Endothelial cell (in vitro differentiated cells): ENCODE measurements at regions not wholly inside any gene's neighbourhood (a gene's known extent, or its start where the extent isn't known, plus 50 kb on each side); places are given as distances from the start of the nearest gene placed in this dataset.

Experiments used
- DNase-seq: peaks from one replicate; pipeline ENCODE4 v3.0.0; 2021; ENCODE audit warnings: low spot score
- H3K27ac Mint-ChIP-seq: one replicate; pipeline ENCODE4 v1.8.0; 2021; ENCODE audit warnings: mixed read lengths, inconsistent platforms; ENCODE audit not compliant: unreplicated experiment
- H3K27me3 Mint-ChIP-seq: one replicate; pipeline ENCODE4 v1.8.0; 2021; ENCODE audit warnings: mild to moderate bottlenecking, moderate library complexity, mixed read lengths, inconsistent platforms; ENCODE audit not compliant: unreplicated experiment
- H3K36me3 Mint-ChIP-seq: one replicate; pipeline ENCODE4 v1.8.0; 2021; ENCODE audit warnings: mild to moderate bottlenecking, low read depth, mixed read lengths, inconsistent platforms; ENCODE audit not compliant: unreplicated experiment
- H3K4me1 Mint-ChIP-seq: one replicate; pipeline ENCODE4 v1.8.0; 2021; ENCODE audit warnings: mild to moderate bottlenecking, mixed read lengths, inconsistent platforms; ENCODE audit not compliant: unreplicated experiment
- H3K4me3 Mint-ChIP-seq: one replicate; pipeline ENCODE4 v1.8.0; 2021; ENCODE audit warnings: mild to moderate bottlenecking, mixed read lengths, inconsistent platforms; ENCODE audit not compliant: unreplicated experiment
- H3K9me3 Mint-ChIP-seq: one replicate; pipeline ENCODE4 v1.8.0; 2021; ENCODE audit warnings: mixed read lengths, inconsistent platforms; ENCODE audit not compliant: unreplicated experiment
- TF ChIP-seq, protein P1 (sequence below): fragments of 200-600 bp; sonication (generic); IDR thresholded peaks from one replicate; pipeline ENCODE4 v1.5.0; 2021; ENCODE audit warnings: antibody characterized with exemption; ENCODE audit not compliant: unreplicated experiment

DNA sequence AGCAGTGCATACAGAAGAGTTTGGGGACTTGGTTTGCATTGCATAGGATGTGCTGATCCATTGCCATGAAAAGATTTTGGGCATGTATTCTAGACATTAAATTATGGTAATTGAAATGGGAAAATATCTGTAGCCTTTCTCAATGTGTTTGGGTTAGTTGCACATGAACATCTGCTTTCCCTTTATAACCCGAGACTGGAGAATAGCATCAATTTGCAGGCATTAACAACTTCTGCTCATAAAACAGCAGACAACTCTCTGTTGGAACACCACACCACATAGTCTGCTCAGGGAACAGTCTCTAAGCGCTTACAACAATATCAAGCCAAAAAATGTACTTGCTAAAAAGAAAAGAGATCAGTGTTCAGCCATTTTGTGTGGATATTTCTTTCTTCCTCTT, 1391.1 kb upstream of the LRRTM3 start:
- H3K27me3 Mint-ChIP-seq, result no peaks in the 10 kb centered on the region
- H3K4me3 Mint-ChIP-seq, result no peak overlapping the region
- H3K9me3 Mint-ChIP-seq, result no peaks in the 10 kb centered on the region
- H3K4me1 Mint-ChIP-seq, result no peaks in the 10 kb centered on the region
- no peak overlapping the region for H3K27ac Mint-ChIP-seq
- TF ChIP-seq, protein P1, sequence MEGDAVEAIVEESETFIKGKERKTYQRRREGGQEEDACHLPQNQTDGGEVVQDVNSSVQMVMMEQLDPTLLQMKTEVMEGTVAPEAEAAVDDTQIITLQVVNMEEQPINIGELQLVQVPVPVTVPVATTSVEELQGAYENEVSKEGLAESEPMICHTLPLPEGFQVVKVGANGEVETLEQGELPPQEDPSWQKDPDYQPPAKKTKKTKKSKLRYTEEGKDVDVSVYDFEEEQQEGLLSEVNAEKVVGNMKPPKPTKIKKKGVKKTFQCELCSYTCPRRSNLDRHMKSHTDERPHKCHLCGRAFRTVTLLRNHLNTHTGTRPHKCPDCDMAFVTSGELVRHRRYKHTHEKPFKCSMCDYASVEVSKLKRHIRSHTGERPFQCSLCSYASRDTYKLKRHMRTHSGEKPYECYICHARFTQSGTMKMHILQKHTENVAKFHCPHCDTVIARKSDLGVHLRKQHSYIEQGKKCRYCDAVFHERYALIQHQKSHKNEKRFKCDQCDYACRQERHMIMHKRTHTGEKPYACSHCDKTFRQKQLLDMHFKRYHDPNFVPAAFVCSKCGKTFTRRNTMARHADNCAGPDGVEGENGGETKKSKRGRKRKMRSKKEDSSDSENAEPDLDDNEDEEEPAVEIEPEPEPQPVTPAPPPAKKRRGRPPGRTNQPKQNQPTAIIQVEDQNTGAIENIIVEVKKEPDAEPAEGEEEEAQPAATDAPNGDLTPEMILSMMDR, result no peak
- no peaks in the 10 kb centered on the region for H3K36me3 Mint-ChIP-seq
- no peak for DNase-seq

DNA sequence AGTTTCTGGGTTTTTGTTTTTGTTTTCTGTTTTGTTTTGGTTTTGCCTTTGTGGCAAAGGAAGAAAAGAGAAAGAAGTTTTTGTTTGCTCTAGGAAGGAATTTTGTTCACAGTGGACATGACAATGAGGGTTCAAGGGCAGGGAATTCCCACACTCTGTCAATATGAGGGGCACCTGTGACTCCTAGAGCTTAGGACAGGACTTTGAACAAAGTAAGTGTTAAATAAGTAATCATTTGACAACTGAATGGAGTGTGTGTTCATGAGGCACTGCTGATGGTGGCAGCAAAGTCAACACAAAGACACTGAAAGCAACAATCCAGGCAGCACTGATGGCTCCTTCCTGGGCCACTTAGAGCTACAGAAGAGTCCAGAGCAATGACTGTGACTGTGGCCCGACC, 1381.1 kb upstream of the LRRTM3 start:
- H3K4me3 Mint-ChIP-seq, result no peak overlapping the region
- H3K9me3 Mint-ChIP-seq, result no peaks in the 10 kb centered on the region

DNA sequence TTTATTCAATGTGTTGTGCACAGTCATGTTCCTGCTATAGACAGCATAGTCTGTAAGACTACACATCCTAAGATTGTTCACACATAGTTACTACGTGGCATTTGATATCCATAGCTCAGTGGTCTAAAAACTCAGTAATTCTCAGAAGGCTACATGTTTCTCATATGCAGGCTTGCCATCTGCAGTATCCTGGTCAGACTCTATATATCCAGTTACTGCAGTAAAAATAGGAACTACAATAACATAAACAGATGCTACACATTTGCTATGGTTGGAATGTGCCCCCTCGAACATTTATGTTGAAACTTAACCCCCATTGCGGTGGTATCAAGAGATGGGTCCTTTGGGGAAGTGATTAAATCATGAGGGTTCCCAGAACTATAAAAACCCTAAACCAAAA, 1377.8 kb upstream of the LRRTM3 start:
- no peaks in the 10 kb centered on the region for H3K36me3 Mint-ChIP-seq
- peaks cover 1% of the 10 kb centered on the region for H3K27me3 Mint-ChIP-seq
- no peak overlapping the region for H3K4me3 Mint-ChIP-seq
- no peaks in the 10 kb centered on the region for H3K9me3 Mint-ChIP-seq
- DNase-seq, result no peak
- H3K4me1 Mint-ChIP-seq, result no peaks in the 10 kb centered on the region
- no peak overlapping the region for H3K27ac Mint-ChIP-seq
- TF ChIP-seq, protein P1, result no peak

More for the DNA sequence above, 1381.1 kb upstream of the LRRTM3 start:
- TF ChIP-seq, protein P1, result no peak
- Mint-ChIP-seq H3K36me3 (no peaks in the 10 kb centered on the region), H3K27ac (no peak overlapping the region), H3K27me3 (peaks cover 1% of the 10 kb centered on the region), H3K4me1 (no peaks in the 10 kb centered on the region)
- no peak for DNase-seq

DNA sequence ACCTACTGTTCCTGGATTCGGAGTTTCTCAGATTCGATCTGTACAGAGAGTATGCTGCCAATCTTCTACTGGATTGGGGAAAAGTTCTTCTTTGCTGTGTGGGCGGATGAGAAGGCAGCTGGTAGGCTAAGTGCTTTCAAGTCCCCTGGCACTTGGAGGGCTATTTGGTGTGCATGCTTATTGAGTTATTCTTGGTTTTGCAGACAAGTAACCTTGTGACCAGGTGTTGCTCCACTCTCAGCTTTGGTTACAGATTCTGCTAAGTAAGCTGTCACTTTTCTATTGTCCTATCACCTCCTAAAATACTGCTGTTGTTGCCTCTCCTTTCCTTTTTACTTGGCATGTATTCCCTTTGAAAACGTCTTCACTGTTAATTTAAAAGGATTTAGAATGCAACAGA, 1375.1 kb upstream of the LRRTM3 start:
- Mint-ChIP-seq H3K36me3 (no peaks in the 10 kb centered on the region), H3K27me3 (peaks cover 1% of the 10 kb centered on the region), H3K4me1 (no peaks in the 10 kb centered on the region), H3K4me3 (no peak overlapping the region), H3K27ac (no peak overlapping the region), H3K9me3 (no peaks in the 10 kb centered on the region)
- TF ChIP-seq, protein P1, result no peak
- DNase-seq, result no peak

DNA sequence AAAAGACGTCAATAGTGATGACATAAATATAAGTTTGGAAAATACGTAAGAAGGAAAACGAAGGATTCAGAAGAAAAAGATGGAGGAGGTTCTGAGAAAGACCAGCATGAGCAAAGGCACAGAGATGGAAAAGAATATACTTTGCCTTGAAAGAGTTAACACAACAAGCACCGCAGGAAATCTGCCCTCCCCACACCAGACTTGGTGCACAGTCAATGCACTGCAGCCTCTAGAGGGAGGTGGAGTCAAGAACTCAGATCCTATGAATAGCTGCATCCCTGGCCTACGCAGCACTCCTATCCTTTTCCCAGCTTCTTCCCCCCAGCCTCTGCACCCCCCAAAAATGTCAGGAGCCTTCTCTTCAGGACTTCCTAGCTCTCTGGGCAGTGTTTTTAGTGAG, 1370.6 kb upstream of the LRRTM3 start:
- no peaks in the 10 kb centered on the region for H3K36me3 Mint-ChIP-seq
- TF ChIP-seq, protein P1, result no peak
- H3K27ac Mint-ChIP-seq, result no peak overlapping the region
- no peak overlapping the region for H3K4me3 Mint-ChIP-seq
- no peak for DNase-seq
- no peaks in the 10 kb centered on the region for H3K4me1 Mint-ChIP-seq
- H3K9me3 Mint-ChIP-seq, result no peaks in the 10 kb centered on the region
- no peaks in the 10 kb centered on the region for H3K27me3 Mint-ChIP-seq
